GM12873 (cell line): ENCODE measurements at regions not wholly inside any gene's neighbourhood (a gene's known extent, or its start where the extent isn't known, plus 50 kb on each side); places are given as distances from the start of the nearest gene placed in this dataset.

Source experiments
- CTCF ChIP-seq: IDR thresholded peaks from 2 replicates; pipeline ENCODE4 v1.5.1; 2012; ENCODE audit warnings: low read depth, mild to moderate bottlenecking, moderate library complexity, low read length, control low read depth; ENCODE audit not compliant: insufficient read depth; ENCODE audit errors: missing control alignments

GRCh38 chr14:101002738-101003137 is 99.2 kb upstream of the RTL1 start:
- no peak for TF ChIP-seq CTCF

- TF ChIP-seq CTCF: no peak
These were observed 100.7 kb upstream of the RTL1 start for GRCh38 chr14:101004176-101004575.

DNA sequence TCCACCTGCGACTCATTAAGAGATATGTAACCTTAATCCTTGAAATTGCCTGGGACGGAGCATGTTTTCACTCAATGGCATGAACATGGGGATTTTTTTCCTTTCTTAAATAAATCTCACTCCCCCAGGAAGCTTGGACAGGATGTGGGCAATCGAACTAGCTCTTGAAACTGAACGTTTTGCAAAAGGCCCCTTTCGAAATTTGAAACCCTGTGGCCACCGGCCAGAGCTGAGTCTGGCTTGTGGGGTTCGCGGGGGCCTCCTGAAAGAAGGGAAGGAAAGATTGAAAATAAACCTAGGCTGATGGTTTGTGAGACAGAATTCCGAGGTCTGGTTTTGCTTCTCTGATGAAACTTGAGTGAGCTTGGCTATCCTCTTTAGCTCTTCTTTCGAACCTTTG is 101.4 kb upstream of the RTL1 start:
- TF ChIP-seq CTCF: no peak

DNA sequence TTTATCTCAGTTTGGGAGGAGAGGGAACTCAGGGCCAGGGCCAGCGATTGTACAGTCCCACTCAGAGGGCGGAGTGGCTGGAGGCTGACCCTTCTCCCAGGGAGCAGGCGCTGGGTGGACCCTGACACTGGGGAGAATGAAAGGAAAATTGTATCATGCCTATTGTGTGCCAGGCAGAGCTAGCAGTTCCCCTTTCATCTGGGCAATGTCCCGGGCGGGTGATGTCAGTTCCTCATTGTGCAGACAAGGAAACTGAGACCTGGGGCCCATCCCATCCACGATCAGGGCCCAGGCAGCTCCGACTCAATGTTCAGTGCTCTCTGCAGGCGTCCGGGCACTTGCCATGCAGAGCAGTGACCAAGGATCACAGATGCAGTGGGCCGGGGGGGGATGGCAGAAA is 101.9 kb upstream of the RTL1 start:
- no peak for TF ChIP-seq CTCF

GRCh38 chr14:101006008-101006407 is 102.5 kb upstream of the RTL1 start:
- no peak for TF ChIP-seq CTCF

DNA sequence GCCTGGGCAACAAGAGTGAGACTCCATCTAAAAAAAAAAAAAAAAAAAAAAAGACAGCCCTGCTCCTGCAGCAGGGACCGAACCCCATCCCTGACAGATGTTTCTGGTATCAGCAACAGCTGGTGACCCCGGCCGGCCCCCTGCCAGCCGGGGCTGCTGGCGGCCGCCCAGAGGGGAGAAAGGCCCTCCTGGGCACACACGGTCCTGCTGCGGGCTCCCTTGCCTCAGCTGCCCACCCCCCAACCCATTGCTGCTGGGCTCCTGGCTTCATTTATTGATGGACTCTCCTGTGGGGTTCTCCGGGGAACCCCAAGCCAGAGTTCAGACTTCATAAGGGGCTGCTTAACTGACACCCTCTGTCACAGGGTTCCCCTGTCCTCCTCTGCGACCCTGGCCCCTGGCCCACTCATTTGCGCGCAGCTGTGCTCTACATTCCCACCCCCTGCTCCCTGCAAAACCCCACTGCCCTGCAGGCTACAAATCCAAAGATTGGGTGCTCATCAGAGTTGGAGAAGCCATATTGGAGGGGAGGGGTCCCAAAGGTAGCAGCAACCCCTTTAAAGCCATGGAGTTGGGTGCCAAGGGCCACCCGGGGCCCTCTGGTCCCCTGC is 103.6 kb upstream of the RTL1 start:
- no peak for TF ChIP-seq CTCF

DNA sequence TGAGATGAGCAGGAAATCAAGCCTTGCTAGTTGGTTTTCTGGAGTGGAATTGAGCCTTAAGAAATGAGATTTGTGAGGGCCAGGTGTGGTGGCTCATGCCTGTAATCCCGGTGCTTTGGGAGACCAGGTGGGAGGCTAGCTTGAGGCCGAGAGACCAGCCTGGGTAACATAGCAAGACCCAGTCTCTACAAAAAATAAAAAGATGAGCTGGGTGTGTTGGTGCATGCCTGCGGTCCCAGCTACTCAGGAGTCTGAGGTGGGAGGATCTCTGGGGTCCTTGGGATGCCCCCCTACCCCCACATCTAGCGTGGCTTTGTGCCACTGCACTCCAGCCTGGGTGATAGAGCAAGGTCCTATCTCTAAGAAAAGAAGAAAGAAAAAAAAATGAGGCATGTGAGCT is 104.2 kb upstream of the RTL1 start:
- TF ChIP-seq CTCF: no peak

- no peak for TF ChIP-seq CTCF
These were observed 104.7 kb upstream of the RTL1 start for GRCh38 chr14:101008196-101008595.
